GM23338 (cell line): ENCODE measurements at regions not wholly inside any gene's neighbourhood (a gene's known extent, or its start where the extent isn't known, plus 50 kb on each side); places are given as distances from the start of the nearest gene placed in this dataset.

Experiments
- CREB1 ChIP-seq: fragments of 250-450 bp; sonication (Bioruptor Pico); IDR thresholded peaks from 2 replicates; pipeline ENCODE4 v1.5.0; 2020; ENCODE audit warnings: low read depth, mild to moderate bottlenecking, moderate library complexity
- CTCF ChIP-seq, 2 experiments: fragments of 200-600 bp in 1 of 2; sonication (generic) in 1 of 2; conservative IDR thresholded peaks; 2 replicates each; pipeline versions ENCODE4 v1.5.1 to v1.6.1; 2016 to 2017; ENCODE audit warnings: antibody characterized with exemption in 2 of 2, low read depth in 2 of 2, mild to moderate bottlenecking in 2 of 2, moderate library complexity in 1 of 2
- ETS1 ChIP-seq: IDR thresholded peaks from 2 replicates; pipeline ENCODE4 v1.6.1; 2016; ENCODE audit warnings: antibody characterized with exemption
- EZH2 ChIP-seq: fragments of 200-600 bp; sonication (generic); IDR thresholded peaks from one replicate; pipeline ENCODE4 v1.8.0; 2017; ENCODE audit warnings: antibody characterized with exemption, mild to moderate bottlenecking, low read depth; ENCODE audit not compliant: unreplicated experiment
- POLR2AphosphoS5 ChIP-seq: IDR thresholded peaks from 2 replicates; pipeline ENCODE4 v1.6.1; 2016; ENCODE audit warnings: antibody characterized with exemption, low read depth
- REST ChIP-seq: IDR thresholded peaks from one replicate; pipeline ENCODE4 v1.6.1; 2018; ENCODE audit warnings: antibody characterized with exemption; ENCODE audit not compliant: unreplicated experiment
- ZNF462 ChIP-seq: fragments of 250-450 bp; sonication (Bioruptor Pico); IDR thresholded peaks from 2 replicates; pipeline ENCODE4 v1.5.0; 2020; ENCODE audit warnings: mild to moderate bottlenecking, moderate library complexity

GRCh38 chr7:96786261-96786997, 76.8 kb upstream of the SEM1 start:
- TF ChIP-seq CTCF (conservative IDR thresholded peaks at IDR 0.05; ENCODE audit: low read depth in 2 of 2) (no peak), POLR2AphosphoS5 (no peak), EZH2 (no peak), ETS1 (no peak), REST (no peak), ZNF462 (CRISPR knock-in tag) (no peak), CREB1 (CRISPR knock-in tag) (no peak)
